A549 (cell line): ENCODE measurements at regions not wholly inside any gene's neighbourhood (a gene's known extent, or its start where the extent isn't known, plus 50 kb on each side); places are given as distances from the start of the nearest gene placed in this dataset.

Experiments used
- EHF ChIP-seq: fragments of 250-450 bp; sonication (Bioruptor Pico); IDR thresholded peaks from 2 replicates; pipeline ENCODE4 v1.5.0; 2020; ENCODE audit warnings: mild to moderate bottlenecking
- EP300 ChIP-seq, 2 experiments: fragments of >200 bp; sonication (Bioruptor Twin); formaldehyde crosslinking; IDR thresholded peaks; 2 replicates in 1 of 2; 3 replicates in 1 of 2; pipeline ENCODE4 v1.6.1; 2016 to 2017
- ZSCAN20 ChIP-seq: fragments of 250-450 bp; sonication (Bioruptor Pico); IDR thresholded peaks from 2 replicates; pipeline ENCODE4 v1.8.0; 2022; ENCODE audit warnings: mild to moderate bottlenecking, moderate library complexity
- TF ChIP-seq, protein P1 (sequence below): fragments of >200 bp; sonication (Bioruptor Twin); formaldehyde crosslinking; IDR thresholded peaks from 3 replicates; pipeline ENCODE4 v1.6.1; 2016
- TF ChIP-seq, protein P2 (sequence below): fragments of >200 bp; sonication (Bioruptor Twin); formaldehyde crosslinking; IDR thresholded peaks from 3 replicates; pipeline ENCODE4 v1.5.1; 2016
- TF ChIP-seq, protein P3 (sequence below): IDR thresholded peaks from 2 replicates; pipeline ENCODE4 v1.6.1; 2012
- TF ChIP-seq, protein P4 (sequence below): fragments of 150-350 bp; IDR thresholded peaks from 2 replicates; pipeline ENCODE4 v1.6.1; 2014; ENCODE audit warnings: low read depth, mild to moderate bottlenecking, low read length

- TF ChIP-seq EP300 (IDR thresholded peaks at IDR 0.05) (no peak), ZSCAN20 (CRISPR knock-in tag) (no peak), EHF (no peak)
- TF ChIP-seq, protein P1, sequence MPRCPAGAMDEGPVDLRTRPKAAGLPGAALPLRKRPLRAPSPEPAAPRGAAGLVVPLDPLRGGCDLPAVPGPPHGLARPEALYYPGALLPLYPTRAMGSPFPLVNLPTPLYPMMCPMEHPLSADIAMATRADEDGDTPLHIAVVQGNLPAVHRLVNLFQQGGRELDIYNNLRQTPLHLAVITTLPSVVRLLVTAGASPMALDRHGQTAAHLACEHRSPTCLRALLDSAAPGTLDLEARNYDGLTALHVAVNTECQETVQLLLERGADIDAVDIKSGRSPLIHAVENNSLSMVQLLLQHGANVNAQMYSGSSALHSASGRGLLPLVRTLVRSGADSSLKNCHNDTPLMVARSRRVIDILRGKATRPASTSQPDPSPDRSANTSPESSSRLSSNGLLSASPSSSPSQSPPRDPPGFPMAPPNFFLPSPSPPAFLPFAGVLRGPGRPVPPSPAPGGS: no peak
- TF ChIP-seq, protein P2, sequence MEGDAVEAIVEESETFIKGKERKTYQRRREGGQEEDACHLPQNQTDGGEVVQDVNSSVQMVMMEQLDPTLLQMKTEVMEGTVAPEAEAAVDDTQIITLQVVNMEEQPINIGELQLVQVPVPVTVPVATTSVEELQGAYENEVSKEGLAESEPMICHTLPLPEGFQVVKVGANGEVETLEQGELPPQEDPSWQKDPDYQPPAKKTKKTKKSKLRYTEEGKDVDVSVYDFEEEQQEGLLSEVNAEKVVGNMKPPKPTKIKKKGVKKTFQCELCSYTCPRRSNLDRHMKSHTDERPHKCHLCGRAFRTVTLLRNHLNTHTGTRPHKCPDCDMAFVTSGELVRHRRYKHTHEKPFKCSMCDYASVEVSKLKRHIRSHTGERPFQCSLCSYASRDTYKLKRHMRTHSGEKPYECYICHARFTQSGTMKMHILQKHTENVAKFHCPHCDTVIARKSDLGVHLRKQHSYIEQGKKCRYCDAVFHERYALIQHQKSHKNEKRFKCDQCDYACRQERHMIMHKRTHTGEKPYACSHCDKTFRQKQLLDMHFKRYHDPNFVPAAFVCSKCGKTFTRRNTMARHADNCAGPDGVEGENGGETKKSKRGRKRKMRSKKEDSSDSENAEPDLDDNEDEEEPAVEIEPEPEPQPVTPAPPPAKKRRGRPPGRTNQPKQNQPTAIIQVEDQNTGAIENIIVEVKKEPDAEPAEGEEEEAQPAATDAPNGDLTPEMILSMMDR: no peak
- TF ChIP-seq, protein P3, sequence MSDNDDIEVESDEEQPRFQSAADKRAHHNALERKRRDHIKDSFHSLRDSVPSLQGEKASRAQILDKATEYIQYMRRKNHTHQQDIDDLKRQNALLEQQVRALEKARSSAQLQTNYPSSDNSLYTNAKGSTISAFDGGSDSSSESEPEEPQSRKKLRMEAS: no peak
- TF ChIP-seq, protein P4, sequence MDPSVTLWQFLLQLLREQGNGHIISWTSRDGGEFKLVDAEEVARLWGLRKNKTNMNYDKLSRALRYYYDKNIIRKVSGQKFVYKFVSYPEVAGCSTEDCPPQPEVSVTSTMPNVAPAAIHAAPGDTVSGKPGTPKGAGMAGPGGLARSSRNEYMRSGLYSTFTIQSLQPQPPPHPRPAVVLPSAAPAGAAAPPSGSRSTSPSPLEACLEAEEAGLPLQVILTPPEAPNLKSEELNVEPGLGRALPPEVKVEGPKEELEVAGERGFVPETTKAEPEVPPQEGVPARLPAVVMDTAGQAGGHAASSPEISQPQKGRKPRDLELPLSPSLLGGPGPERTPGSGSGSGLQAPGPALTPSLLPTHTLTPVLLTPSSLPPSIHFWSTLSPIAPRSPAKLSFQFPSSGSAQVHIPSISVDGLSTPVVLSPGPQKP: no peak
Observed at GRCh38 chr2:9123069-9123468, 83.5 kb upstream of the ASAP2 start.
